GM12878 (cell line): ENCODE measurements at regions not wholly inside any gene's neighbourhood (a gene's known extent, or its start where the extent isn't known, plus 50 kb on each side); places are given as distances from the start of the nearest gene placed in this dataset.

Experiments used
- ATAC-seq: fragments of 200-7000 bp; cut with Tn5 transposase; 3 replicates; pipeline ENCODE4 v1.9.1; 2020; ENCODE audit warnings: mild to moderate bottlenecking, moderate library complexity
- BruUV-seq: library from RNA; stranded (reverse); fragments of 400-500 nt; replicated peaks from 2 replicates; lab custom pipeline; 2021; lab: Mats Ljungman, UMichigan
- CTCF ChIA-PET: fragments of 300-600 bp; sonication (Branson Sonifier 250); formaldehyde crosslinking; extraction: SDS; loops from one replicate; lab custom pipeline; 2021; ENCODE audit warnings: inconsistent platforms; lab: Yijun Ruan, JAX
- POLR2A ChIA-PET: fragments of 350-600 bp; formaldehyde crosslinking; extraction: SDS; loops from one replicate; lab custom pipeline; 2021; ENCODE audit warnings: inconsistent platforms; lab: Charles Lee
- RAD21 ChIA-PET: fragments of 300-600 bp; sonication (Branson Sonifier 250); formaldehyde crosslinking; loops from one replicate; lab custom pipeline; 2023; ENCODE audit warnings: antibody characterized with exemption; ENCODE audit not compliant: unreplicated experiment; lab: Charles Lee
- SMC1A ChIA-PET: fragments of 300-600 bp; sonication (Branson Sonifier 250); formaldehyde crosslinking; loops from one replicate; lab custom pipeline; 2023; ENCODE audit not compliant: unreplicated experiment, uncharacterized antibody; lab: Charles Lee
- DNase-seq: peaks from one replicate; pipeline ENCODE4 v3.0.0-alpha.2; 2011; ENCODE audit warnings: low read depth, low spot score
- FAIRE-seq: peaks from 3 replicates; lab custom pipeline; 2011; peaks lifted over from hg19 to GRCh38; lab: Jason Lieb, UNC
- H2AFZ ChIP-seq: 2 replicates; pipeline ENCODE4 v1.6.0; 2011; ENCODE audit warnings: low read depth, low read length, control low read depth; ENCODE audit not compliant: control insufficient read depth
- H3K27ac ChIP-seq: 2 replicates; pipeline ENCODE4 v1.5.1; 2011; ENCODE audit warnings: control low read depth; ENCODE audit not compliant: control insufficient read depth, insufficient read depth
- H3K27me3 ChIP-seq, 2 experiments: replicated peaks in 1 of 2; 2 replicates each; pipeline versions ENCODE4 v1.6.0 to v1.6.1; 2011; ENCODE audit warnings: low read length in 1 of 2; ENCODE audit not compliant: control insufficient read depth in 2 of 2, insufficient read depth in 2 of 2
- H3K36me3 ChIP-seq, 2 experiments: 2 replicates each; pipeline ENCODE4 v1.5.1; 2011; ENCODE audit warnings: low read length in 1 of 2; ENCODE audit not compliant: control insufficient read depth in 2 of 2, insufficient read depth in 2 of 2
- H3K4me1 ChIP-seq: 2 replicates; pipeline ENCODE4 v1.6.1; 2011; ENCODE audit warnings: mild to moderate bottlenecking, low read length, moderate library complexity, mixed read lengths; ENCODE audit not compliant: control insufficient read depth, insufficient read depth
- H3K4me2 ChIP-seq: 2 replicates; pipeline ENCODE4 v1.6.0; 2011; ENCODE audit warnings: control low read depth; ENCODE audit not compliant: control insufficient read depth, insufficient read depth
- H3K4me3 ChIP-seq: fragments of 200-600 bp; sonication (generic); 2 replicates; pipeline ENCODE4 v1.5.1; 2016
- H3K79me2 ChIP-seq: 2 replicates; pipeline ENCODE4 v1.6.0; 2011; ENCODE audit warnings: low read length; ENCODE audit not compliant: control insufficient read depth, insufficient read depth
- H3K9ac ChIP-seq: 2 replicates; pipeline ENCODE4 v1.8.0; 2011; ENCODE audit warnings: low read length, control low read depth, mixed read lengths; ENCODE audit not compliant: control insufficient read depth, insufficient read depth
- H3K9me3 ChIP-seq: replicated peaks from 3 replicates; pipeline ENCODE4 v1.5.1; 2011; ENCODE audit warnings: mild to moderate bottlenecking, low read length; ENCODE audit not compliant: control insufficient read depth, insufficient read depth
- H4K20me1 ChIP-seq: 2 replicates; pipeline ENCODE4 v1.6.0; 2011; ENCODE audit not compliant: control insufficient read depth, insufficient read depth
- BCL3 ChIP-seq: IDR thresholded peaks from 2 replicates; pipeline ENCODE4 v1.6.1; 2011; ENCODE audit warnings: borderline replicate concordance, low read depth, mild to moderate bottlenecking, moderate library complexity, low read length; ENCODE audit not compliant: insufficient read depth, poor library complexity, severe bottlenecking
- EP300 ChIP-seq, 2 experiments: fragments of 150-350 bp in 1 of 2; IDR thresholded peaks; 2 replicates each; pipeline ENCODE4 v1.6.1; 2011 to 2012; ENCODE audit warnings: low read depth in 2 of 2, low read length in 2 of 2, borderline replicate concordance in 1 of 2, improper control_type of control experiment in 1 of 2, inconsistent platforms in 1 of 2; ENCODE audit not compliant: control insufficient read depth in 1 of 2
- HDAC6 ChIP-seq: fragments of 200-600 bp; sonication (generic); IDR thresholded peaks from one replicate; pipeline ENCODE4 v1.8.0; 2017; ENCODE audit warnings: antibody characterized with exemption; ENCODE audit not compliant: unreplicated experiment
- NBN ChIP-seq: fragments of 450-650 bp; IDR thresholded peaks from 2 replicates; pipeline ENCODE4 v1.6.1; 2016
- NRF1 ChIP-seq: conservative IDR thresholded peaks from 2 replicates; pipeline ENCODE4 v1.6.1; 2011; ENCODE audit warnings: mild to moderate bottlenecking, low read depth, low read length, improper control_type of control experiment
- RB1 ChIP-seq: fragments of 450-650 bp; formaldehyde crosslinking; IDR thresholded peaks from 2 replicates; pipeline ENCODE4 v1.6.1; 2017; ENCODE audit warnings: mild to moderate bottlenecking, borderline replicate concordance
- RCOR1 ChIP-seq: conservative IDR thresholded peaks from 2 replicates; pipeline ENCODE4 v1.6.1; 2012; ENCODE audit warnings: low read depth, low read length, improper control_type of control experiment
- SPI1 ChIP-seq: IDR thresholded peaks from 2 replicates; pipeline ENCODE4 v1.6.1; 2011; ENCODE audit warnings: low read depth, mild to moderate bottlenecking, low read length, moderate library complexity, borderline replicate concordance; ENCODE audit not compliant: insufficient read depth
- SUPT20H ChIP-seq: IDR thresholded peaks from 2 replicates; pipeline ENCODE4 v1.6.1; 2011; ENCODE audit warnings: low read depth, mild to moderate bottlenecking, low read length, moderate library complexity, borderline replicate concordance; ENCODE audit not compliant: control insufficient read depth
- ZNF274 ChIP-seq: IDR thresholded peaks from one replicate; pipeline ENCODE4 v1.8.0; 2011; ENCODE audit not compliant: insufficient read length, insufficient read depth
- WGBS: methylation state at CpG from one replicate; pipeline ENCODE4 v1.1.6; 2016; ENCODE audit warnings: low lambda C conversion rate; ENCODE audit not compliant: insufficient replicate concordance, insufficient coverage; ENCODE audit errors: missing lambda C conversion rate; 5-methylcytosine and 5-hydroxymethylcytosine counted together
- in situ Hi-C: fragments of 300-500 bp; cut with MboI; formaldehyde crosslinking; loops from 9 replicates; pipeline ENCODE4 v1.14.3; 2018; ENCODE audit warnings: mixed read lengths
- intact Hi-C: fragments of 100-400 bp; cut with micrococcal nuclease; formaldehyde crosslinking; loops from one replicate; pipeline ENCODE4 v1.14.2; 2022; ENCODE audit not compliant: unreplicated experiment
- TF ChIP-seq, protein P1 (sequence below): fragments of 450-650 bp; formaldehyde crosslinking; IDR thresholded peaks from 2 replicates; pipeline ENCODE4 v1.5.0; 2022; ENCODE audit warnings: mild to moderate bottlenecking, missing genetic modification characterization

DNA sequence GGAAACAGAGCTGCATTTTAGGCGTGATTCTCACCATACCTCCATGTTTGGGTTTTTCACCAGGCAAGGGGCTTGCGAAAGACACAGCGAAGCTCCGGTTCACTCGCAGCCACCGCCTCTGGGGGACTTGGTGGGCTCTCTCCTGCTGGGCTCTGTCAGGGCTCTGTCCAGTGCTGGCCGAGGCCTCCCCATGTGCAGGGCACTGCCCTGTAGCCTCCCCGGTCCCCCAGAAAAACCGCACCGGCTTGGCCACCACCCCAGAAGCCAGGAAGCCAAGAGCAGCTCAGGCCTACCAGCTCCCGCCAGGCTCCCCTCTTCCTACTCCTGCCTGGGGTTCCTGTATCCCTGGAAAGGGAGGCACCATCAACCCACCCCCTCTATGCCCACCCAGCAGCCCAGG is 151.5 kb downstream of the CTTN start:
- H3K4me3 ChIP-seq: no peak overlapping the region
- H4K20me1 ChIP-seq: no peaks in the 10 kb centered on the region
- WGBS: 57% methylated on average over 11 of the region's 11 CpGs
- no peaks in the 10 kb centered on the region for H3K79me2 ChIP-seq
- BruUV-seq: no TSS peak
- TF ChIP-seq SUPT20H (no peak), RCOR1 (no peak), SPI1 (no peak)
- intact Hi-C loops (no loop called here), in situ Hi-C loops (no loop called here)
- ChIA-PET RAD21 (no interaction called here), POLR2A (no interaction called here), SMC1A (no interaction called here), CTCF (no interaction called here)
- no peak for DNase-seq
- H3K4me2 ChIP-seq: no peak overlapping the region
- H3K4me1 ChIP-seq: no peaks in the 10 kb centered on the region
- no peak overlapping the region for H3K9ac ChIP-seq
- no peak for ATAC-seq
- H3K36me3 ChIP-seq: no peaks in the 10 kb centered on the region
- no peaks in the 10 kb centered on the region for H3K9me3 ChIP-seq
- H2AFZ ChIP-seq: no peak overlapping the region
- H3K27ac ChIP-seq: no peak overlapping the region
- H3K27me3 ChIP-seq: no peaks in the 10 kb centered on the region; a peak in 1 of 4 replicates
- no peak for FAIRE-seq

- BruUV-seq: no TSS peak
- ATAC-seq (no peak), DNase-seq (no peak), FAIRE-seq (no peak)
- in situ Hi-C loops: no loop called here
- WGBS: 33% methylated on average over 22 of the region's 22 CpGs
- Histone ChIP-seq H3K4me1 (no peaks in the 10 kb centered on the region), H3K9ac (no peak overlapping the region), H3K27me3 (no peaks in the 10 kb centered on the region), H3K4me2 (no peak overlapping the region), H3K79me2 (no peaks in the 10 kb centered on the region), H4K20me1 (no peaks in the 10 kb centered on the region), H3K36me3 (no peaks in the 10 kb centered on the region), H3K27ac (no peak overlapping the region), H3K9me3 (no peaks in the 10 kb centered on the region), H3K4me3 (no peak overlapping the region), H2AFZ (no peak overlapping the region)
- RAD21 ChIA-PET: no interaction called here
- intact Hi-C loops: no loop called here
- SMC1A ChIA-PET: no interaction called here
- TF ChIP-seq HDAC6 (no peak), RB1 (no peak), ZNF274 (no peak), BCL3 (no peak), NRF1 (no peak), EP300 (IDR thresholded peaks at IDR 0.05; ENCODE audit: borderline replicate concordance in 1 of 2, control insufficient read depth in 1 of 2, low read depth in 2 of 2, low read length in 2 of 2) (no peak), NBN (no peak)
- TF ChIP-seq, protein P1, sequence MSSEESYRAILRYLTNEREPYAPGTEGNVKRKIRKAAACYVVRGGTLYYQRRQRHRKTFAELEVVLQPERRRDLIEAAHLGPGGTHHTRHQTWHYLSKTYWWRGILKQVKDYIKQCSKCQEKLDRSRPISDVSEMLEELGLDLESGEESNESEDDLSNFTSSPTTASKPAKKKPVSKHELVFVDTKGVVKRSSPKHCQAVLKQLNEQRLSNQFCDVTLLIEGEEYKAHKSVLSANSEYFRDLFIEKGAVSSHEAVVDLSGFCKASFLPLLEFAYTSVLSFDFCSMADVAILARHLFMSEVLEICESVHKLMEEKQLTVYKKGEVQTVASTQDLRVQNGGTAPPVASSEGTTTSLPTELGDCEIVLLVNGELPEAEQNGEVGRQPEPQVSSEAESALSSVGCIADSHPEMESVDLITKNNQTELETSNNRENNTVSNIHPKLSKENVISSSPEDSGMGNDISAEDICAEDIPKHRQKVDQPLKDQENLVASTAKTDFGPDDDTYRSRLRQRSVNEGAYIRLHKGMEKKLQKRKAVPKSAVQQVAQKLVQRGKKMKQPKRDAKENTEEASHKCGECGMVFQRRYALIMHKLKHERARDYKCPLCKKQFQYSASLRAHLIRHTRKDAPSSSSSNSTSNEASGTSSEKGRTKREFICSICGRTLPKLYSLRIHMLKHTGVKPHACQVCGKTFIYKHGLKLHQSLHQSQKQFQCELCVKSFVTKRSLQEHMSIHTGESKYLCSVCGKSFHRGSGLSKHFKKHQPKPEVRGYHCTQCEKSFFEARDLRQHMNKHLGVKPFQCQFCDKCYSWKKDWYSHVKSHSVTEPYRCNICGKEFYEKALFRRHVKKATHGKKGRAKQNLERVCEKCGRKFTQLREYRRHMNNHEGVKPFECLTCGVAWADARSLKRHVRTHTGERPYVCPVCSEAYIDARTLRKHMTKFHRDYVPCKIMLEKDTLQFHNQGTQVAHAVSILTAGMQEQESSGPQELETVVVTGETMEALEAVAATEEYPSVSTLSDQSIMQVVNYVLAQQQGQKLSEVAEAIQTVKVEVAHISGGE (CRISPR knock-in tag): no peak
- CTCF ChIA-PET: no interaction called here
- POLR2A ChIA-PET: no interaction called here
Observed at GRCh38 chr11:70550456-70551195, 152.3 kb downstream of the CTTN start.
